ENCODE measurements at regions not wholly inside any gene's neighbourhood (a gene's known extent, or its start where the extent isn't known, plus 50 kb on each side); places are given as distances from the start of the nearest gene placed in this dataset.

GRCh38 chr20:19017104-19017690 is 195.2 kb upstream of the SLC24A3 start:
- no peak overlapping the region for H4K8ac ChIP-seq (ENCODE audit: extremely low read depth, insufficient read depth, low read length)
- H3K36me3 ChIP-seq (ENCODE audit: control insufficient read depth in 2 of 4, insufficient read depth in 4 of 4, low read length in 3 of 4), result no peaks in the 10 kb centered on the region
- no peak overlapping the region for H3K14ac ChIP-seq (ENCODE audit: insufficient read length)
- FAIRE-seq, result no peak
- no peak overlapping the region for H3K9ac ChIP-seq (replicated peaks in 1 of 4; ENCODE audit: extremely low read depth in 1 of 4, low read depth in 3 of 4, low read length in 3 of 4)
- no peak overlapping the region for H2BK20ac ChIP-seq (ENCODE audit: low read length)
- no peak overlapping the region for H3K4me3 ChIP-seq (ENCODE audit: extremely low read depth in 1 of 4, insufficient read depth in 2 of 4, low read depth in 3 of 4, low read length in 4 of 4)
- ChIA-PET POLR2A (ENCODE audit: partially characterized antibody) (no interaction called here), CTCF (ENCODE audit: partially characterized antibody) (interaction anchor here (0.8 to 1.9 kb wide), 5 partner anchors 7 to 57 kb away, joined by 3 to 7 read pairs (median 3); no protein-coding TSS in a partner anchor)
- no peak overlapping the region for H2BK5ac ChIP-seq (ENCODE audit: low read depth, low read length)
- H3K56ac ChIP-seq (replicated peaks; ENCODE audit: insufficient read length, low read depth, low read length), result no peak overlapping the region
- H3K79me1 ChIP-seq (ENCODE audit: low read depth, low read length), result no peaks in the 10 kb centered on the region
- H3K18ac ChIP-seq (ENCODE audit: extremely low read depth, low read length), result no peak overlapping the region
- no peak overlapping the region for H2BK12ac ChIP-seq (ENCODE audit: low read depth, low read length)
- no peak for DNase-seq (ENCODE audit: low read depth in 1 of 2, low spot score in 2 of 2)
- no peak overlapping the region for H4K91ac ChIP-seq (replicated peaks; ENCODE audit: insufficient read length, low read length)
- H2BK120ac ChIP-seq (replicated peaks; ENCODE audit: low read depth, low read length), result no peak overlapping the region
- no peak overlapping the region for H2AK5ac ChIP-seq (ENCODE audit: low read depth, low read length)
- H3K23ac ChIP-seq (ENCODE audit: insufficient read length), result no peak overlapping the region
- no peak overlapping the region for H4K5ac ChIP-seq (ENCODE audit: insufficient read length, low read depth, low read length)
- peaks cover 0 to 3% of the 10 kb centered on the region in 2 experiments; a peak in 1 of 4 replicates for H3K9me3 ChIP-seq (ENCODE audit: insufficient read depth in 2 of 2, low read depth in 1 of 2, low read length in 1 of 2)
- H3K27me3 ChIP-seq (replicated peaks in 1 of 4; ENCODE audit: control insufficient read depth in 3 of 4, extremely low read depth in 1 of 4, insufficient read depth in 3 of 4, low read length in 3 of 4), result no peaks in the 10 kb centered on the region
- no peak overlapping the region for H2BK15ac ChIP-seq (ENCODE audit: low read length)
- no peak overlapping the region for H2AFZ ChIP-seq (ENCODE audit: low read length)
- no peak overlapping the region for H3K27ac ChIP-seq (ENCODE audit: low read depth, low read length)
- H3K4me1 ChIP-seq (replicated peaks in 1 of 4; ENCODE audit: control insufficient read depth in 3 of 4, insufficient read depth in 4 of 4, low read length in 3 of 4), result peaks cover 0 to 5% (median 2%) of the 10 kb centered on the region in 4 experiments; a peak in 3 of 7 replicates
- no peak overlapping the region for H3K4me2 ChIP-seq (ENCODE audit: insufficient read depth in 1 of 2, low read depth in 2 of 2, low read length in 2 of 2)
- H3K23me2 ChIP-seq (ENCODE audit: low read depth, low read length), result no peaks in the 10 kb centered on the region
- WGBS, 2 experiments (ENCODE audit: extremely low coverage in 1 of 2, insufficient coverage in 1 of 2, insufficient read length in 1 of 2, insufficient replicate concordance in 2 of 2, low coverage in 1 of 2, low lambda C conversion rate in 2 of 2, missing lambda C conversion rate in 1 of 2), result 90% methylated on average over 11 of the region's 11 CpGs; no CpG with 5 or more reads in 1 of the 2 experiments
- H4K20me1 ChIP-seq (replicated peaks in 1 of 2; ENCODE audit: control insufficient read depth in 1 of 2, insufficient read depth in 2 of 2, low read length in 2 of 2), result no peaks in the 10 kb centered on the region
- H3K79me2 ChIP-seq (ENCODE audit: control insufficient read depth in 1 of 2, insufficient read depth in 2 of 2, low read length in 2 of 2), result no peaks in the 10 kb centered on the region
- H3K4ac ChIP-seq (replicated peaks; ENCODE audit: insufficient read length, low read depth, low read length), result no peak overlapping the region
- no peak for TF ChIP-seq GABPA (IDR thresholded peaks at IDR 0.05; ENCODE audit: borderline replicate concordance, insufficient read depth, low read length)
- TF ChIP-seq TAF1 (IDR thresholded peaks at IDR 0.05; ENCODE audit: low read depth, low read length), result no peak
- TF ChIP-seq TAF7 (optimal IDR thresholded peaks at IDR 0.05; ENCODE audit: borderline replicate concordance, low read depth, low read length), result no peak
- no peak for TF ChIP-seq POLR2A (IDR thresholded peaks at IDR 0.05; ENCODE audit: control extremely low read depth in 1 of 2, low read depth in 2 of 2, low read length in 2 of 2)
- no peak for TF ChIP-seq E2F6 (IDR thresholded peaks at IDR 0.05)
- no peak for TF ChIP-seq RFX5 (IDR thresholded peaks at IDR 0.05; ENCODE audit: borderline replicate concordance, low read depth, low read length)
- TF ChIP-seq TEAD4 (IDR thresholded peaks at IDR 0.05; ENCODE audit: low read depth, low read length), result no peak
- no peak for TF ChIP-seq SIX5 (IDR thresholded peaks at IDR 0.05; ENCODE audit: low read depth, low read length)

All from H1 (cell line).